GM23338 (cell line): ENCODE measurements at regions not wholly inside any gene's neighbourhood (a gene's known extent, or its start where the extent isn't known, plus 50 kb on each side); places are given as distances from the start of the nearest gene placed in this dataset.

Experiments
- CREB1 ChIP-seq: fragments of 250-450 bp; sonication (Bioruptor Pico); IDR thresholded peaks from 2 replicates; pipeline ENCODE4 v1.5.0; 2020; ENCODE audit warnings: low read depth, mild to moderate bottlenecking, moderate library complexity
- EZH2 ChIP-seq: fragments of 200-600 bp; sonication (generic); IDR thresholded peaks from one replicate; pipeline ENCODE4 v1.8.0; 2017; ENCODE audit warnings: antibody characterized with exemption, mild to moderate bottlenecking, low read depth; ENCODE audit not compliant: unreplicated experiment
- EZH2phosphoT487 ChIP-seq: fragments of 200-600 bp; sonication (generic); IDR thresholded peaks from one replicate; pipeline ENCODE4 v1.8.1; 2018; ENCODE audit warnings: antibody characterized with exemption; ENCODE audit not compliant: unreplicated experiment
- JUNB ChIP-seq: IDR thresholded peaks from one replicate; pipeline ENCODE4 v1.6.1; 2016; ENCODE audit warnings: antibody characterized with exemption; ENCODE audit not compliant: unreplicated experiment
- POLR2AphosphoS5 ChIP-seq: IDR thresholded peaks from 2 replicates; pipeline ENCODE4 v1.6.1; 2016; ENCODE audit warnings: antibody characterized with exemption, low read depth
- ZNF331 ChIP-seq: fragments of 250-450 bp; sonication (Bioruptor Pico); IDR thresholded peaks from 2 replicates; pipeline ENCODE4 v1.5.0; 2020; ENCODE audit warnings: low read depth, mild to moderate bottlenecking, moderate library complexity
- TF ChIP-seq, protein P1 (sequence below), 2 experiments: fragments of 200-600 bp in 1 of 2; sonication (generic) in 1 of 2; conservative IDR thresholded peaks; 2 replicates each; pipeline versions ENCODE4 v1.5.1 to v1.6.1; 2016 to 2017; ENCODE audit warnings: antibody characterized with exemption in 2 of 2, low read depth in 2 of 2, mild to moderate bottlenecking in 2 of 2, moderate library complexity in 1 of 2
- TF ChIP-seq, protein P2 (sequence below): IDR thresholded peaks from one replicate; pipeline ENCODE4 v1.6.1; 2018; ENCODE audit warnings: antibody characterized with exemption; ENCODE audit not compliant: unreplicated experiment

- TF ChIP-seq, protein P1, sequence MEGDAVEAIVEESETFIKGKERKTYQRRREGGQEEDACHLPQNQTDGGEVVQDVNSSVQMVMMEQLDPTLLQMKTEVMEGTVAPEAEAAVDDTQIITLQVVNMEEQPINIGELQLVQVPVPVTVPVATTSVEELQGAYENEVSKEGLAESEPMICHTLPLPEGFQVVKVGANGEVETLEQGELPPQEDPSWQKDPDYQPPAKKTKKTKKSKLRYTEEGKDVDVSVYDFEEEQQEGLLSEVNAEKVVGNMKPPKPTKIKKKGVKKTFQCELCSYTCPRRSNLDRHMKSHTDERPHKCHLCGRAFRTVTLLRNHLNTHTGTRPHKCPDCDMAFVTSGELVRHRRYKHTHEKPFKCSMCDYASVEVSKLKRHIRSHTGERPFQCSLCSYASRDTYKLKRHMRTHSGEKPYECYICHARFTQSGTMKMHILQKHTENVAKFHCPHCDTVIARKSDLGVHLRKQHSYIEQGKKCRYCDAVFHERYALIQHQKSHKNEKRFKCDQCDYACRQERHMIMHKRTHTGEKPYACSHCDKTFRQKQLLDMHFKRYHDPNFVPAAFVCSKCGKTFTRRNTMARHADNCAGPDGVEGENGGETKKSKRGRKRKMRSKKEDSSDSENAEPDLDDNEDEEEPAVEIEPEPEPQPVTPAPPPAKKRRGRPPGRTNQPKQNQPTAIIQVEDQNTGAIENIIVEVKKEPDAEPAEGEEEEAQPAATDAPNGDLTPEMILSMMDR (conservative IDR thresholded peaks at IDR 0.05; ENCODE audit: low read depth in 2 of 2): no peak
- TF ChIP-seq, protein P2, sequence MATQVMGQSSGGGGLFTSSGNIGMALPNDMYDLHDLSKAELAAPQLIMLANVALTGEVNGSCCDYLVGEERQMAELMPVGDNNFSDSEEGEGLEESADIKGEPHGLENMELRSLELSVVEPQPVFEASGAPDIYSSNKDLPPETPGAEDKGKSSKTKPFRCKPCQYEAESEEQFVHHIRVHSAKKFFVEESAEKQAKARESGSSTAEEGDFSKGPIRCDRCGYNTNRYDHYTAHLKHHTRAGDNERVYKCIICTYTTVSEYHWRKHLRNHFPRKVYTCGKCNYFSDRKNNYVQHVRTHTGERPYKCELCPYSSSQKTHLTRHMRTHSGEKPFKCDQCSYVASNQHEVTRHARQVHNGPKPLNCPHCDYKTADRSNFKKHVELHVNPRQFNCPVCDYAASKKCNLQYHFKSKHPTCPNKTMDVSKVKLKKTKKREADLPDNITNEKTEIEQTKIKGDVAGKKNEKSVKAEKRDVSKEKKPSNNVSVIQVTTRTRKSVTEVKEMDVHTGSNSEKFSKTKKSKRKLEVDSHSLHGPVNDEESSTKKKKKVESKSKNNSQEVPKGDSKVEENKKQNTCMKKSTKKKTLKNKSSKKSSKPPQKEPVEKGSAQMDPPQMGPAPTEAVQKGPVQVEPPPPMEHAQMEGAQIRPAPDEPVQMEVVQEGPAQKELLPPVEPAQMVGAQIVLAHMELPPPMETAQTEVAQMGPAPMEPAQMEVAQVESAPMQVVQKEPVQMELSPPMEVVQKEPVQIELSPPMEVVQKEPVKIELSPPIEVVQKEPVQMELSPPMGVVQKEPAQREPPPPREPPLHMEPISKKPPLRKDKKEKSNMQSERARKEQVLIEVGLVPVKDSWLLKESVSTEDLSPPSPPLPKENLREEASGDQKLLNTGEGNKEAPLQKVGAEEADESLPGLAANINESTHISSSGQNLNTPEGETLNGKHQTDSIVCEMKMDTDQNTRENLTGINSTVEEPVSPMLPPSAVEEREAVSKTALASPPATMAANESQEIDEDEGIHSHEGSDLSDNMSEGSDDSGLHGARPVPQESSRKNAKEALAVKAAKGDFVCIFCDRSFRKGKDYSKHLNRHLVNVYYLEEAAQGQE: no peak
- TF ChIP-seq POLR2AphosphoS5 (no peak), EZH2 (no peak), EZH2phosphoT487 (no peak), JUNB (no peak), ZNF331 (CRISPR knock-in tag) (no peak), CREB1 (CRISPR knock-in tag) (no peak)
These were observed 680.8 kb upstream of the FAM241A start for GRCh38 chr4:111464251-111465045.
